HG03460 (cell line): ENCODE measurements at regions not wholly inside any gene's neighbourhood (a gene's known extent, or its start where the extent isn't known, plus 50 kb on each side); places are given as distances from the start of the nearest gene placed in this dataset.

Source experiments
- ATAC-seq: cut with Tn5 transposase; IDR thresholded peaks from one replicate; pipeline ENCODE4 v1.9.1; 2021; ENCODE audit not compliant: unreplicated experiment

DNA sequence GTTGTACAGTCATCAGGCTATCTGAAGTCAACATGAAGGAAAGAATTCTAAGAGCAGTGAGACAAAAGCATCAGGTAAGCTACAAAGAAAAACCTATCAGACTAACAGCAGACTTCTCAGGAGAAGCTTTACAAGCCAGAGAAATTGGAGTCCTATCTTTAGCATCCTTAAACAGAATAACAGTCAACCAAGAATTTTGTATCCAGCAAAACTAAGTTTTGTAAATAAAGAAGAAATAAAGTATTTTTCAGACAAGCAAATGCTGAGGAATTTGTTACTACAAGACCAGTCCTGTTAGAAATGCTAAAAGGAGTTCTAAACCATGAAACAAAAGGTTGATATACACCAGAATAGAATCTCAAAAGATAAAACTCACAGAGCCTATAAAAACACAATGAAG is 501.2 kb downstream of the ZNF608 start:
- no peak for ATAC-seq

- no peak for ATAC-seq
Observed at GRCh38 chr5:124240732-124241131, 505.7 kb downstream of the ZNF608 start.

- no peak for ATAC-seq
Observed at GRCh38 chr5:124239572-124239971, 506.9 kb downstream of the ZNF608 start.

DNA sequence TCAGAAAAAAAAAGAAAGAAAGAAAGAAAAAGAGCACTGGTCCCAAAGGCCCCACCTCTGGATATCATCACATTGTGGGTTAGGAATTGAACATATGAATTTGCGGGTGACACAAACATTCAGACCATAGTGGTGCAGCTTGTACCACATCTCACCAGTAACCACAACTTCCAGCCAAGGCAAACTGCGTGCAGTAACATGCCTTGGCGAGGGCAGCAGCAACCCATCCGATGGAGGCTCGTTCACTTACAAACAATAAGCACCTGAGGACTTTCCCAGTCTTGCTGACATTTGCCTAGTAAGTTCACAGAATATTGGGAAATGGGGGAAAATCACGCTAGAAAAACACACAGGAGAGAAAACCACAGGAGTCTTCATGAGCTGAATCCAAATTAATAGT is 508.1 kb downstream of the ZNF608 start:
- ATAC-seq: no peak

DNA sequence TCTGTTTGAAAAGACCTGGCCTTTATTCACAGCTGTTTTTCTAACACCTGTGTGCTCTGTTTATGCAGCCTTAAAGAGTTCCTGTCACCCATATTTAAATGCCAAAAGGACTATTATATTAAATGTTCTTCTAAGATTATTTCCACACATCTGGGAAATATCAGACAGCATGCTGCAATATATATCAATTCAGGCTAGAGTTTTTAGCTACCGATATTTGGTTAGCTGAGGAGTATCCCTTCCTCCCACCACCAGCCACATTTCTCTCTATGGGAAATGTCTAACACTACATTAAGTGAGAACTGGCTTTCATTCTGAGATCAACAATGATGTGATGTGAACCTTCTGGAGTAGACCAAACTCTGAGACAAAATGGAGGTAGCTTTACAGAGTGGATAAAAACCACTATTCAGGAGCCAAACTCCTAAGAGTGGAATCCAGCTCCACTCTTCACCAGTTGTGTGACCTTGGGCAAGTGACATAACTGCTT is 509.2 kb downstream of the ZNF608 start:
- no peak for ATAC-seq

DNA sequence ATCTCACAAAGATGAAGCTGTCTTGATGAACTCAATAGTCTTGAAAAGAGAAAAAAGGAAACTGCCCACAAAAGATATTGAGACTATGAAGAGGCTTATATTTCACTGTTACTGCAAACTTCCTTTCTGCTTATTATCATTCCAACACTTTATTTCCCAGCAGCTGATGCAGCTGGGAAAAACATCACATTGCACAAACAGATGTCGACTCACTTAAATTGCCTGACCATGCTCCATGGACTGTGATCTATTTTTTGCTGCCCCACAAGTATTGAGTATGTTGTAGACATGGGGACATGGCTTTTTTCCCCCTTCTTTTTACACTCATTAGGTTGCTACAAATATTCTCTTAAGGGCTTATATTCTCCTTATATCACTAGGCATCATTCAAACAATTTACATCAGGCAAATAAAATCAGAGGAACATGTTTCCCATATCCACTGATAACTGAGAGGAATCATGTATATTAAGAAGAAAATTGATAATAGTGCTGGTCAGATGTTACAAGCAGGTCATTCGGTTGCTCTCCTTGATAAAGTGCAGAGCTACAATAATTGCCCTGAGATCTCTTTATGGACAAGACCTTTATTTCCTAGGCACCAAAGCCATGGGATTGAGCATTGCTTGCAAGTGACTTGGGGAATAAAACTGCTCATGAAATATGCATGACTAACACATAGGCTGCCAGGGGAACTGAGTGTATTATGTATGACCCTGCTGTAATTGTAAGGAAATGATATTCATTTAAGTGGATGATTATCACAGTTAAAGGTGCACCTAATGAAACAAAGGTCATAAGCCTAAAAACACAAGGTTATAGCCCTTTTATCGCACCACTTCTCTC is 509.9 kb downstream of the ZNF608 start:
- no peak for ATAC-seq

DNA sequence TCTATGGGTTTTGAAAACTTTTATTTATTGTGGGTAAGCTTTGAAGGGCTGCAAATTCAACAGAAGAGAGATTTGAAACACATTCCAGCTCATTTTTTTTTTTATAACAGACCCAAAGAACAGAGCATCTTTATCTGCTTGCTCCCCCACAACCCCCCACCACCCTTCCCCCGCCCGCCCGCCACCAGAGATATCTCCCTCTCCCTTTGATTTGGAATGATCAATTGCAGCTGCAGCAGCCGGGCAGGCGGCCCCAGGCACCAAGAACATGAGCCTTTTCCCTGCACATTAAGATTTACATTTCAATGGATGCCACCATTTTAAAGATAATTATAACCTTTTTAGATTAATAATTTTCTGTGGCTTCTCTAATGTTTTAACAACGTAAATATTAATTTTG is 510.9 kb downstream of the ZNF608 start:
- ATAC-seq: no peak

DNA sequence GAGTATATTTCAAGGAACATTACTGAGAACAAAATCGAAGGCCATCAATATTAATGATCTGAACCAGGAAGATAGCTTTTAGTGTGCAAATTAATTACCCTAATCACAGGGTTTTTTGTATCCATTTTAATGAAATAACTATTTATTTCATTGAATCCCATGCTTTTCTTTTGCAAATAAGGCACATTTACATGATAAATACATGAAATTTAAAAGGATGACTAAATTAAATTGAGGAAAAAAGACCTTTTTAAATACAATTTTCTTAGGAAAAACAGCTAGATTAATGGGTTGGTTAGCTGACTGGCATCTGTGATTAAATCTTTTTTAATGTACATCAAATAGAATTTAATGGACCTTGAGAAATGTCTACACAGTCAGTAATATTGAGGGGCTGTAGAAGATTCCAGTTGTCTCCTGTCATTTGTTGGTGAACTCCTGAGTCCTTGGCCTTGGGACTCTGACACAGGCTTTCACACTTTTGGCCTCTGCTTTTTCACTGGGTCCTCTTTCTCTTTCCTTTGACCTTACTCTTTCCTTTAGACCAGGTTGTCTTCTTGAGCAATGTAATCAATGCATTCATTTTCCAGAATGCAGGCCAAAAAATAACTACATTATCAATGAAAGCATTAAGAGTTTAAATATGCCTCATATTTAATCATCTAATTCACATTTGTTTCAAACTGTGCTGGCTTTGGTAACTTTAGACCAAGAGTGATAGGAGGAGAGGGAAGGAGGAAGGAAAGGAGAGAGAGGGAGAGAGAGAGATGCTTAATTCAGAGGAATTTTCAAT is 511.5 kb downstream of the ZNF608 start:
- ATAC-seq: no peak

GRCh38 chr5:124234022-124234769 is 512.2 kb downstream of the ZNF608 start:
- ATAC-seq: no peak

DNA sequence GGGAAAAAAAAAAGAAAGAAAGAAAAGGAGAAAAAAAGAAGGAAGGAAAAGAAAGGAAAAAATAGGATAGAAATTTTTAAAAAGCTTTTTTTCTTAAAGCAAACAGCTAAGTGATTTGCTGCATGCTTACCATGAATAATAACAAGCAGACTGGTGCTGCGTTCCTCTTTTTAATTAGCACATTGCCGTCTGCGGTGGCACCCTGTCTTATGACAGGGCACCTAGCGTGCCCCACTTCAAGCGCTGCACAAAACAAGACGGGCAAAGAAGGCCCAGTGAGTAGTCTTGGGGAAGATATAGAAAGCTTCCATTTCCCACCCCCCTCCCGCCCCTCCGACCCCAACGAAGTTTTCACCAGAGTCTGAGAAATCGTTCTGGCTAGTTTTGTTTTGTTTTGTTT is 513.9 kb downstream of the ZNF608 start:
- ATAC-seq: no peak

DNA sequence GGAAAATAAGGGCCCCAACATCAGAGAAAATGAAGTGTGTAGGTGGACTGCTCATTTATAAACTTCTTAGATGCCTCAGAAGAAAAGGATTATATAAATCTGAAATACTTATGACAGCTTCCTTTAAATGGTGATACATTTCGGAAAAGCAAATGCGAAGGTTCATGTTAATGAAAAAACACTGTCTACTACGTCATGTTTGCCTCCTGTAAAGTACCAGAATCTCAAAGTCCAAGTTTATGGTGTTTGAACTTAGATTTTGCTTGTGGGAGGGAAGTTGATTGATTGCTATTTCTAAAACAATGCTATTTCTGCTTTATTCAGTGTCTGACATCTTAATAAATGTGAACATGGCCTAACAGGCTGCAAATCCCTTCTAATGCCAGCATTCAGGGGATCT is 514.6 kb downstream of the ZNF608 start:
- no peak for ATAC-seq

DNA sequence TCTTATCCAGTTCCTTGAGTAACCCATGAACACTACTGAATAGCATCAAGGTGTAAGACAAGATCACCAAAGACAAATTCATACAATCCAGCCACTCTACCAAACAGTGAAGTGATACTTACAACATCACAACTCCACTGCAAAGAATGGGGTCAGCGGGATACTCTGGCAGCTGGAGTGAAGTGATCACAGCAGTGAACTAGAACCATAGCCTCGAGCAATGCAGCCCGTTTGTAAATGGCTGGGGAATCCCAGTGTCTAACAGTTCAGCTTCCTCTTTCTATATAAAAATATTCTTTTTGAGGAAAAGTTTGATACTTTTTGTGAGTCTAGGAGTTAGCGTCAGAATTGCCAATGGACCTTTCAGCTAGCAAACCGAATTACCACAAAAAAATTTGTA is 515.2 kb downstream of the ZNF608 start:
- no peak for ATAC-seq

- no peak for ATAC-seq
Observed at GRCh38 chr5:124230456-124230855, 516.0 kb downstream of the ZNF608 start.

DNA sequence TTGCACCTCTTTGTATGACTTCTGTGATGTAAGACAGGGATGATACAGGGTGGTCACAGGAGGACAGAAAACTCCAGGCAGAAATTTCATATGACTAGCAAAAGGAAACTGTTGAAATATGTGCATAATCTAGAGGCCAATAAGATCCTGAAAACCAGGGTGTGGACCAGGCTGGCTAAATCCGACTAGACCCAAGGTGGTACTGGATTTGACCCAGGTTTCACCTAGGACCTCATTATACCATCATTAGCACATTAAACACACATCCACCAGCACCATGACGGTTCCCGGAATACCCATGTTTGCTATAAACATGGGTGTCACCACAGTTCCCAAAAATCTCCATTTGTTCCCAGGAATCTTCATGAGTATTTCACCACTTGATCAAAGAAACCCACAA is 517.1 kb downstream of the ZNF608 start:
- no peak for ATAC-seq

GRCh38 chr5:124227914-124228313 is 518.5 kb downstream of the ZNF608 start:
- no peak for ATAC-seq

DNA sequence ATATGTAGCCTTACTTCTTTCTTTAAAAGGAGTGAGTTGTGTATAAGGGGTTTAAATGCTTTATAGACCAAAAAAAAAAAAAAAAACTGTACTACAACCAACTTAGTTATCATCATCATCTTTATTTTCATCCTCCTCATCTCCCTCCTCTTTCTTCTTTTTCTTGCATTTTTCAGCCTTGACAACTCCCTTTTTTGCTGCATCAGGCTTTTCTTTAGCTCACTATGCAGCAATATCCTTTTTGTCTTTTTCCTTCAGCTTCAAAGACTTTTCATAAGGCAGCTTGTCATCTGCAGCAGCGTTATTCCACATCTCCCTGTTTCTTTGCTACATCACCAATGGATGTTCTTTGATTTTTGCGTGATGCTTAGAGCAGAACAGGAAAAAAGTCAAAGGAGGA is 526.0 kb downstream of the ZNF608 start:
- no peak for ATAC-seq

DNA sequence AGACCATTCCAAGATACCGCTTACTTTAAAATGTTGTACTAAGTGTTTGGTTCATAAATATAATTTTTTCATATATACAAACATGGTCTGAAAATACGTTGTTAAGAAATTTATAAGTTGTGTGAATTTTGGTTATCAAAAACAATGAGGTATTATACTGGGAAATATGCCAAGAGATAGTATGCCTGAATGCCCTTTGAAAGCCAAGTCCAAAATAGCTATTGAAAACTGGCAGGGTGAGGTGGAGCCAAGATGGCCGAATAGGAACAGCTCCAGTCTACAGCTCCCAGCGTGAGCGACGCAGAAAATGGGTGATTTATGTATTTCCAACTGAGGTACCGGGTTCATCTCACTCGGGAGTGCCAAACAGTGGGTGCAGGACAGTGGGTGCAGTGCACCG is 533.5 kb downstream of the ZNF608 start:
- no peak for ATAC-seq

GRCh38 chr5:124210111-124210910 is 536.1 kb downstream of the ZNF608 start:
- ATAC-seq: no peak

DNA sequence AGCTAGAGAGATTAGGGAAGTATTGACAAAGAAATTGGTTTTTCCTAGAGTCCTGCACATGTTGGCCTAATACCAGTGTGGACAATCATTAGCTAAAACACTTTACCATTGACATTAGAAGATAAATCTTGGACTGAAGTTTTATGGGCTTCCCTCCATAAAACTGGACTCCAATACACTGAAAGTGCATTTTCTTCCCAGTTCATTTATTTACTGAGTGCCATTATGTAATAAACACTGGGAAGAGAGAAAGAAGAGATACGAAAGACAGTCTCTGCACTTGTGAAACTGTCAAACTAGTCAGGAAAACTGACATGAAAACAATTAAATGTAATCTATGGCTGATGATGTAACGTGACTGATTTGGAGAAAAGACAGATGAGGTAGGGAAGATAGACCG is 539.3 kb downstream of the ZNF608 start:
- ATAC-seq: no peak

DNA sequence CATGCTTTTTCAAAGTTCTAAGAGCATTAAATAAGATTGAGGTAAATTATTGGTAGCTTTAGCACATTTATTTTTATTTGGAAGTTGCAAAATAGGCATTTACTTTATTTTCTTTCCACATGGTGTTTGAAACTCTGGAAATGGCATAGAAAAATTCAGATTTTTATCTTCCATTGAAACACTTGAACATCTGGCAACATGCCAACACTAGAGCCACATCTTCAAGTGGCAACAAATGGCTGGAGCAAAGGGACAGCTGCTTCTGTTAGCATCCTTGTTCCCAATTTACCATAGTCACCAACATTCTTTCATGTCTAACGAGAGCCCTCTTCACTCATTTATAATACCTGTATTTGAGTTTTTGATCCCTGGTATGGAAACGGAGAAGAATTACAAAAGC is 539.9 kb downstream of the ZNF608 start:
- ATAC-seq: no peak

GRCh38 chr5:124203303-124203702 is 543.1 kb downstream of the ZNF608 start:
- no peak for ATAC-seq
